ENCODE measurements at regions not wholly inside any gene's neighbourhood (a gene's known extent, or its start where the extent isn't known, plus 50 kb on each side); places are given as distances from the start of the nearest gene placed in this dataset.

- TF ChIP-seq CTCF (IDR thresholded peaks at IDR 0.05), result no peak
- no peak for TF ChIP-seq POLR2A (IDR thresholded peaks at IDR 0.05)
Observed at GRCh38 chr7:70884809-70885208, 247.1 kb upstream of the GALNT17 start.
